HepG2 (cell line): ENCODE measurements at regions not wholly inside any gene's neighbourhood (a gene's known extent, or its start where the extent isn't known, plus 50 kb on each side); places are given as distances from the start of the nearest gene placed in this dataset.

Experiments
- ARNTL ChIP-seq: sonication (generic); formaldehyde crosslinking; IDR thresholded peaks from 2 replicates; pipeline ENCODE4 v1.4.0; 2020; ENCODE audit warnings: mild to moderate bottlenecking, missing genetic modification reagents
- GTF2F1 ChIP-seq: fragments of 150-350 bp; IDR thresholded peaks from 2 replicates; pipeline ENCODE4 v1.6.1; 2014; ENCODE audit warnings: low read length
- NCOA5 ChIP-seq: sonication (generic); formaldehyde crosslinking; IDR thresholded peaks from 2 replicates; pipeline ENCODE4 v1.4.0; 2020; ENCODE audit warnings: missing genetic modification reagents
- NR2C2 ChIP-seq: sonication (generic); formaldehyde crosslinking; IDR thresholded peaks from 2 replicates; pipeline ENCODE4 v1.4.0; 2020; ENCODE audit warnings: missing genetic modification reagents, mild to moderate bottlenecking, moderate library complexity, borderline replicate concordance
- POLR2A ChIP-seq, 2 experiments: IDR thresholded peaks; 2 replicates each; pipeline ENCODE4 v1.6.1; 2011; ENCODE audit warnings: low read depth in 2 of 2, low read length in 2 of 2, mild to moderate bottlenecking in 1 of 2, moderate library complexity in 1 of 2; ENCODE audit not compliant: insufficient read depth in 1 of 2
- SMAD3 ChIP-seq: sonication (generic); formaldehyde crosslinking; IDR thresholded peaks from 2 replicates; pipeline ENCODE4 v1.4.0; 2020; ENCODE audit warnings: missing genetic modification reagents
- SOX6 ChIP-seq, 2 experiments: fragments of 450-650 bp in 1 of 2; sonication (generic) in 1 of 2; formaldehyde crosslinking in 1 of 2; IDR thresholded peaks; 2 replicates each; pipeline versions ENCODE4 v1.4.0 to v1.6.1; 2017 to 2020; ENCODE audit warnings: antibody characterized with exemption in 1 of 2, mild to moderate bottlenecking in 1 of 2, missing genetic modification reagents in 1 of 2

DNA sequence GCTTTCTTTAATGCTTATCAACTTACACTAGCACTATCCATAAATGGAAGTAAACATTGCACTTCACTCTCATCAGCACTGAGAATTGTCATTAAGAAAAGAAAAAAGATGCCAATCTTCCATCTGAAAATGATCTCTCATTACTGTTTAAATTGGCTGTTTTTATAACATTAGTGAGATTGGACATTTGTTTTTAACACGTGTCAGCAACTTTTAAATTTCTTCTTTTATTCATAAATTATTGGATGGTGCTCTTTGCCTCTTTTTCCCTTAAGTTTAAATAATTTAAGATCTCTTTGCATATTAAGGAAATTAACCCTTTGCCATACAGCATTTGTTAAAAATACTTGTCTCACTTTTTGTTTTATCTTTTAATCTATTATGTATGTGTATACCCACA is 146.5 kb upstream of the CHST9 start:
- no peak for TF ChIP-seq NCOA5 (CRISPR knock-in tag)
- TF ChIP-seq GTF2F1 = no peak
- TF ChIP-seq ARNTL (CRISPR knock-in tag) = no peak
- no peak for TF ChIP-seq NR2C2
- no peak for TF ChIP-seq POLR2A (IDR thresholded peaks at IDR 0.05; ENCODE audit: insufficient read depth in 1 of 2, low read depth in 2 of 2, low read length in 2 of 2)
- no peak for TF ChIP-seq SOX6 (IDR thresholded peaks at IDR 0.05)
- TF ChIP-seq SOX6 (CRISPR knock-in tag; IDR thresholded peaks at IDR 0.05) = no peak
- no peak for TF ChIP-seq SMAD3 (CRISPR knock-in tag)
